ENCODE measurements at regions not wholly inside any gene's neighbourhood (a gene's known extent, or its start where the extent isn't known, plus 50 kb on each side); places are given as distances from the start of the nearest gene placed in this dataset.

DNA sequence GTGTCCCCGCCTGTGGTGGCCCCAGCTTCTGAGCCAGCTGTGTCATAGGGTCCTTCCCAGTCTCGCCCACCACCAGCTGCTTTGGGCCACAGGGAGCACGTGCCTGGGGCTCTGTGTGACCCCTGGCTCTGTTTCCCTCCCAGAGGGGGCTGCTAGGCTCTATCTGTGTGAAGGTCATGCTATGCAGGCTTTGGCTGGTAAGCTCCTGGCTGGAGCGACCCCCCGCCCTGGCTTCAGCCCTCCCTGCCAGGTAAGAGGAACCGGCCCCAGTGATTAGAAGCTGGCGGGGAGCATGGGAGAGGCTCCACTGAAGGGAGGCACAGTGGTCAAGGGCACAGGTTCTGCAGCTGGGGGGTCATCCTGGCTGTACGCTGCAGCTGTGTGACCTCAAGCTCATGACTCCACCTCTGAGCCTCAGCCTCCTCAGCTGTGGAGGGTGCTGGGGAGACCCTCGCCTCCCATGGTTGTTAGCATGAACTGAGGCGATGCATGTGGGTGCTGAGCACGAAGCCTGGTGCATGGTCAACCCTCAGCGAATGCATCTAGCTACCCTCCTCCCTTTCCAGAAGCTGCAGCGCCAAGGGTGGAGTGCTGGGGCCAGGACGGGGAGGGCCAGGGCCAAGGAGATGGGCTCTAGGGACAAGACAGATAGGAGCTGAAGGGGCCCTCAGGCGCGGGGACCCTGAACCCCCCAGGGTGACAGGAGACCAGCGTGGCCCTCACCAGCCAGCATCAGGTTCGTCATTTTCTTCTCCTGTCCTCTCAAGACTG, 163.8 kb upstream of the MVB12B start:
- TF ChIP-seq, protein P1, sequence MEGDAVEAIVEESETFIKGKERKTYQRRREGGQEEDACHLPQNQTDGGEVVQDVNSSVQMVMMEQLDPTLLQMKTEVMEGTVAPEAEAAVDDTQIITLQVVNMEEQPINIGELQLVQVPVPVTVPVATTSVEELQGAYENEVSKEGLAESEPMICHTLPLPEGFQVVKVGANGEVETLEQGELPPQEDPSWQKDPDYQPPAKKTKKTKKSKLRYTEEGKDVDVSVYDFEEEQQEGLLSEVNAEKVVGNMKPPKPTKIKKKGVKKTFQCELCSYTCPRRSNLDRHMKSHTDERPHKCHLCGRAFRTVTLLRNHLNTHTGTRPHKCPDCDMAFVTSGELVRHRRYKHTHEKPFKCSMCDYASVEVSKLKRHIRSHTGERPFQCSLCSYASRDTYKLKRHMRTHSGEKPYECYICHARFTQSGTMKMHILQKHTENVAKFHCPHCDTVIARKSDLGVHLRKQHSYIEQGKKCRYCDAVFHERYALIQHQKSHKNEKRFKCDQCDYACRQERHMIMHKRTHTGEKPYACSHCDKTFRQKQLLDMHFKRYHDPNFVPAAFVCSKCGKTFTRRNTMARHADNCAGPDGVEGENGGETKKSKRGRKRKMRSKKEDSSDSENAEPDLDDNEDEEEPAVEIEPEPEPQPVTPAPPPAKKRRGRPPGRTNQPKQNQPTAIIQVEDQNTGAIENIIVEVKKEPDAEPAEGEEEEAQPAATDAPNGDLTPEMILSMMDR (IDR thresholded peaks at IDR 0.05) = no peak
- no peak for TF ChIP-seq POLR2A (IDR thresholded peaks at IDR 0.05)
- no peak for TF ChIP-seq EP300 (IDR thresholded peaks at IDR 0.05)

Data from suprapubic skin (tissue), 3 donors.